Colonic mucosa (tissue), 4 donors: ENCODE measurements at regions not wholly inside any gene's neighbourhood (a gene's known extent, or its start where the extent isn't known, plus 50 kb on each side); places are given as distances from the start of the nearest gene placed in this dataset.
A peak's percentile ranks its signal among the peaks of the same experiment; 100 is the strongest.

Experiments used
- DNase-seq: peaks from one replicate; pipeline ENCODE4 v3.0.0-alpha.2; 2020
- H3K27ac ChIP-seq: fragments of 200-600 bp; one replicate; pipeline ENCODE4 v1.8.0; 2021
- H3K27me3 ChIP-seq: fragments of 200-600 bp; one replicate; pipeline ENCODE4 v1.8.0; 2021
- H3K36me3 ChIP-seq: fragments of 200-600 bp; one replicate; pipeline ENCODE4 v1.8.0; 2021
- H3K4me1 ChIP-seq: fragments of 200-600 bp; one replicate; pipeline ENCODE4 v1.8.0; 2021; ENCODE audit warnings: mild to moderate bottlenecking
- H3K4me3 ChIP-seq: fragments of 200-600 bp; one replicate; pipeline ENCODE4 v1.8.0; 2021
- H3K9ac ChIP-seq, 2 donors: one replicate each; pipeline ENCODE4 v1.7.0; 2013; ENCODE audit warnings: control low read depth in 2 of 2, low read depth in 2 of 2, low read length in 2 of 2
- H3K9me3 ChIP-seq: fragments of 200-600 bp; one replicate; pipeline ENCODE4 v1.8.0; 2021
- intact Hi-C: fragments of 100-400 bp; cut with DNase I; formaldehyde crosslinking; loops from one replicate; pipeline ENCODE4 v1.14.1; 2022
- TF ChIP-seq, protein P1 (sequence below): fragments of 200-600 bp; IDR thresholded peaks from one replicate; pipeline ENCODE4 v1.8.0; 2022; ENCODE audit warnings: antibody characterized with exemption, mild to moderate bottlenecking
- donor health status: healthy.
- donor health status: DM: no; HTN: no; CAD: no.
- donor health status: DM: no; HTN: no; CAD: no.

DNA sequence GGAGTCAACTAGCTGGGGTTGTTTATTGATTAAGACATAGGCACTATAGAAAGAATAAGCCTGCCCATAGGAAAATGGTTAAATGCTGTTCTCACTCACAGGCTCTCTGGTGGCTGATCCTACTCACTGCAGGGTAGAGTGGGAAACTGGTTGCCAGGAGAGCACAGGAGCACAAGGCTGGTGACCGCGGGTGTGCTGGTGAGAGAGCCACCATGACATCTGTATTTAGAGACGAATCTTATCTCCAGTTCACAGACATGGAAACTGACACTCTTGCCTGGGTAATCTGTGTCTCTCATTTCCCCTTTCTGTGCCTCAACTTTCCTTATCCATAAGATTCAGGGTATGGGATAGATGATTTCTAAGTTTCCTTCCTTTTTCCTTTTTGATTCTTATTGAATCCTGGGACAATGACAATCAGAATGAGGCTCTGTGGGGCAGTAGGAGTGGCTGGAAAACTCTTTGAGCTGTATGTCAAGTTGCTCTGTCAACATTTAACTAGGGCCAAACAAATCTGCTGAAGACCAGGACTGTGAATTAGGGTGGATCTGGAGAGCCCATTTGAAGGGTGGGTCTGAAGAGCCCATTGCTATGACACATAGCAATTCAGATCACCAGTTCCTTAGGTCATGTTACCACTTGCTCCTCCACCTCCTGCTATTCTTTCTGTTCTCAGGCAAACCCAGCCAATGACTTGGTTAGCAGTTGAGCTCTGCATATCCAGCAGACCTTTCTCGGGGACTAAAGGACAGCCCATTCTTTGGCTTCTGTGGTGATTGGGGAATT, 286.1 kb upstream of the TBL1XR1 start:
- no peaks in the 10 kb centered on the region for H3K27me3 ChIP-seq
- no peaks in the 10 kb centered on the region for H3K4me1 ChIP-seq
- DNase-seq = no peak
- TF ChIP-seq, protein P1, sequence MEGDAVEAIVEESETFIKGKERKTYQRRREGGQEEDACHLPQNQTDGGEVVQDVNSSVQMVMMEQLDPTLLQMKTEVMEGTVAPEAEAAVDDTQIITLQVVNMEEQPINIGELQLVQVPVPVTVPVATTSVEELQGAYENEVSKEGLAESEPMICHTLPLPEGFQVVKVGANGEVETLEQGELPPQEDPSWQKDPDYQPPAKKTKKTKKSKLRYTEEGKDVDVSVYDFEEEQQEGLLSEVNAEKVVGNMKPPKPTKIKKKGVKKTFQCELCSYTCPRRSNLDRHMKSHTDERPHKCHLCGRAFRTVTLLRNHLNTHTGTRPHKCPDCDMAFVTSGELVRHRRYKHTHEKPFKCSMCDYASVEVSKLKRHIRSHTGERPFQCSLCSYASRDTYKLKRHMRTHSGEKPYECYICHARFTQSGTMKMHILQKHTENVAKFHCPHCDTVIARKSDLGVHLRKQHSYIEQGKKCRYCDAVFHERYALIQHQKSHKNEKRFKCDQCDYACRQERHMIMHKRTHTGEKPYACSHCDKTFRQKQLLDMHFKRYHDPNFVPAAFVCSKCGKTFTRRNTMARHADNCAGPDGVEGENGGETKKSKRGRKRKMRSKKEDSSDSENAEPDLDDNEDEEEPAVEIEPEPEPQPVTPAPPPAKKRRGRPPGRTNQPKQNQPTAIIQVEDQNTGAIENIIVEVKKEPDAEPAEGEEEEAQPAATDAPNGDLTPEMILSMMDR = peak; percentile 19
- no peak overlapping the region for H3K9ac ChIP-seq
- H3K27ac ChIP-seq = peak overlapping the region; percentile 29
- H3K9me3 ChIP-seq = no peaks in the 10 kb centered on the region
- no peaks in the 10 kb centered on the region for H3K36me3 ChIP-seq
- intact Hi-C loops = no loop called here
- no peak overlapping the region for H3K4me3 ChIP-seq

DNA sequence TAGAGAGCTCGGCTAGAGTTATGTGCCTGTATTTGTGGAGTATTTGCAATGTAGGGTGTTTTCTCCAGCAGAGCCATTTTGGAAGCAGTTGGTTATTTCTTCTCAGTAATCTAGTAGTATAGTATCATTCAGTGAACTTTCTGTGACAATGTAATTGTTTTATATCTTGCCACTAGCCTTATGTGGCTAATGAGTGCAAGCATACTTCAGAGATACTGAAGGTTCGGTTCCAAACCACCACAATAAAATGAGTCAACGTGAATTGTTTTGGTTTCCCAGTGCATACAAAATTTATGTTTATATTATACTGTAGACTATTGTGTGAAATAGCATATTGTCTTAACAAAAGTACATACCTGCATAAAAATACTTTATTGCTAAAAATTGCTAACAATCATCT, 286.9 kb upstream of the TBL1XR1 start:
- no peaks in the 10 kb centered on the region for H3K36me3 ChIP-seq
- no peaks in the 10 kb centered on the region for H3K9me3 ChIP-seq
- intact Hi-C loops = no loop called here
- DNase-seq = no peak
- H3K9ac ChIP-seq = no peak overlapping the region
- H3K27me3 ChIP-seq = no peaks in the 10 kb centered on the region
- peak overlapping the region; percentile 29 for H3K27ac ChIP-seq
- TF ChIP-seq, protein P1 = no peak
- H3K4me1 ChIP-seq = no peaks in the 10 kb centered on the region
- no peak overlapping the region for H3K4me3 ChIP-seq

DNA sequence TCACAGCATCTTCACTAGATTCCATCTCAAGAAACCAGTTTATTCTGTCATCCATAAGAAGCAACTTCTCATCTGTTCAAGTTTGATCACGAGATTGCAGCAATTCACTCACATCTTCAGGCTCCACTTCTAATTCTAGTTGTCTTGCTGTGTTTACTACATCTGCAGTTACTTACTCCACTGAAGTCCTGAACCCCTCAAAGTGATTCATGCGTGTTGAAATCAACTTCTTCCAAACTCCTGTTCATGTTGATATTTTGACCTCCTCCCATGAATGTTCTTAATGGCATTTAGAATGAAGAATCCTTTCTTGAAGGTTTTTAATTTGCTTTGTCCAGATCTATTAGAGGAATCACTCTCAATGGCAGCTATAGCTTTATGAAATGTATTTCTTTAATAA, 287.6 kb upstream of the TBL1XR1 start:
- intact Hi-C loops = no loop called here
- Histone ChIP-seq H3K4me1 (no peaks in the 10 kb centered on the region), H3K36me3 (no peaks in the 10 kb centered on the region), H3K9ac (no peak overlapping the region), H3K4me3 (no peak overlapping the region), H3K9me3 (no peaks in the 10 kb centered on the region), H3K27me3 (no peaks in the 10 kb centered on the region), H3K27ac (no peak overlapping the region)
- TF ChIP-seq, protein P1 = no peak
- DNase-seq = no peak

DNA sequence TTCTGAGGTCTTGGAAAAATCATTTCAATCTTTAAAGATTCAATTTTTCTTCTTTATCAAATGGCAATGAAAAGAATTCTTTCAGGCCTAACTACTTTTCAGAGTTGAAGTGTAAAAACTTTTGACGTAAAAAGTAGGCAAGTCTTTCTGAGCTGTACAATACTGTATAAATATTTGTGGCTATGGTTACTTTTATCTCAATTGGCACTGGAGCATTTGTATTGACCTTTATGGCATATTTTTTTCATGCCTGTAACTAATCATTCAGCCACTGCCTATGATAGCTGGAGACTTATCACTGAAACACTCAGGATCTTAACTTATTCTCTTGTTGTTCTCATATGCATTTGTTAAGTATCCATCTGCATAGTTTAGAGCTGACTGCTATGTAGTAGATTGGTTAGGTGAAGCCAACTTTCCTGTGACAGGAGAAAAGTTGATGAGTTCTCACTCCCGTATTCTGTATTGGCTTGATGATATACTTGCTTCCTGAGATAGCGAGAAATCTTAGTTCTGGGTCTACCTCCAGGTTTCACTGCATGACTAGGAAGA, 290.4 kb upstream of the TBL1XR1 start:
- H3K27me3 ChIP-seq = no peaks in the 10 kb centered on the region
- intact Hi-C loops = no loop called here
- H3K36me3 ChIP-seq = no peaks in the 10 kb centered on the region
- H3K27ac ChIP-seq = no peak overlapping the region
- H3K9me3 ChIP-seq = no peaks in the 10 kb centered on the region
- no peak overlapping the region for H3K9ac ChIP-seq
- H3K4me1 ChIP-seq = no peaks in the 10 kb centered on the region
- no peak overlapping the region for H3K4me3 ChIP-seq
- DNase-seq = no peak
- TF ChIP-seq, protein P1 = no peak

DNA sequence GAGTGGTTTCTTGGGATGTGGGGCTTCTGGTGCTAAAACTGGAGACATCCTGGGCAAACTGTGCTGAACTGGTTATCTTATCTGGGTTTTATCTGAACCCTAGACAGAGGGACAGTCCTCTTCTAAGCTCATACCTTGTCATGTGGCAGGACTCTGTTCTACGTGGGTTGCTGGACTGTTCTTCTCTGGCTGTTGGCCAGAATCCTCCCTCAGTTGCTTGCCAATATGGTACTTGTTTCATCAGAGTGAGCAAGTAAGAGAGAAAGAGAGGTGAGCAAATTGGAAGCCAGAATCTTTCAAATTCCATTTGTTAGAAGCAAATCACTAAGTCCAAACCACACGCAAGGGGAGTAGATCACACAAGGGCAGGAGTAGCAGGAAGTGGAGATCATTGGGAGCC, 291.5 kb upstream of the TBL1XR1 start:
- no peak overlapping the region for H3K27ac ChIP-seq
- H3K27me3 ChIP-seq = no peaks in the 10 kb centered on the region

More for the DNA sequence above, 291.5 kb upstream of the TBL1XR1 start:
- no peak for DNase-seq
- no peak overlapping the region for H3K9ac ChIP-seq
- no peaks in the 10 kb centered on the region for H3K36me3 ChIP-seq
- no peaks in the 10 kb centered on the region for H3K9me3 ChIP-seq
- H3K4me1 ChIP-seq = no peaks in the 10 kb centered on the region
- intact Hi-C loops = no loop called here
- TF ChIP-seq, protein P1 = no peak
- H3K4me3 ChIP-seq = no peak overlapping the region
